NCI-H460 (cell line): ENCODE measurements at regions not wholly inside any gene's neighbourhood (a gene's known extent, or its start where the extent isn't known, plus 50 kb on each side); places are given as distances from the start of the nearest gene placed in this dataset.
"Not testable (repeated sequence)": the region's sequence is repeated elsewhere in the genome, so short reads cannot be mapped to it uniquely, and the experiment has no call there.

Experiments used
- DNase-seq: peaks from one replicate; pipeline ENCODE4 v3.0.0-alpha.2; 2016; ENCODE audit warnings: low read depth; ENCODE audit errors: extremely low read depth

DNA sequence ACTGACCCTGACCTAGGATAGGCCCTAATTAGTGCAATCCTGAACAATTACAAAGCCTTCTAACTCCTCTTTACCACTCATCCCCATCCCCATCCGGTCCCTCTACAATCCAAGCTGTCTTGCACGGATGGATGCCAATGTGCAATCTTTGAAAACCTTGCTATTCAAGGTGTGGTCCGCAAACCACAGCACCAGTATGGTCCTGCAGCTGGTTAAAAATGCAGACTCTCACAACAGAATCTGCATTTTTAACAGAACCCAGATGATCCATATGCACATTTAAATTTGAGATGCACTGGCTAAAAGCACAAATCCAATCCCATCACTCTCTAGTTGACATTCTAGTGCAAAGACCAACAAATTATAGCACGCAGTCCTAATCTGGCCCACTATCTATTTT is 230.6 kb upstream of the KRR1 start:
- no peak for DNase-seq

GRCh38 chr12:75739912-75740311 is 228.5 kb upstream of the KRR1 start:
- no peak for DNase-seq

DNA sequence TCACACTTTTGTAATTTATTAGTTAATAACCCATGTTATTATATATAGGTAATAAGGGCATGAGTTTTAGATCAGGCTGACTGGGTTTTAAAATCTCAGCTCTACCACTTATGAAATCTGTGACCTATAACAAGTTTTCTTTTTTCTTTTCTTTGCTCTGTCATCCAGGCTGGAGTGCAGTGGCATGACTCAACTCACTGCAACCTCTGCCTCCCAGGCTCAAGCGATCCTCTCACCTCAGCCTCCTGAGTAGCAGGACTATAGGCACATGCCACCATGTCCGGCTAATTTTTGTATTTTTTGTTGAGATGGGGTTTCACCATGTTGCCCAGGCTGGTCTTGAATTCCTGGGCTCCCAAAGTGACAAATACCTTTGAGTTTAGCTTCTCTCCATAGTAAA is 227.7 kb upstream of the KRR1 start:
- not testable (repeated sequence) for DNase-seq

- no peak for DNase-seq
Measured at GRCh38 chr12:75738486-75738885, 227.1 kb upstream of the KRR1 start.

DNA sequence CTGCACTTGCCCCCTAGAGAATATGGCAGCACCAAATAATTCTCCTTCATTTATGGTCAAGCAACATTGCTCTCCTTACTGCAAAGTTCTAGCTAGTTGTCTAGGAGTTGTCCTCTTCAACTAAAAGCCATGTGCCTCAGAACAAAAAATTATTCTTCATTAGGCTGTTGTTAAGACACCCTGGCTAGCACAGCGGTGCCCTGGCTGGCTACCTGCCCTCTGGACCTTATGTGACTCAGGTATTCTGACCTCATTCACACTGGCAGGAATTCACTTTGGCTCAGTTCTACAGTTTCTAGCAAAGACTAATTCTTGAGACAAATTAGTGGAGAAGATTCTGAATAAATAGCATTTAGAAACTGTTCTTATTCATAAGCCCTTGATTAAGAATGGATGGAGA is 224.4 kb upstream of the KRR1 start:
- DNase-seq: no peak

GRCh38 chr12:75728826-75729225 is 217.4 kb upstream of the KRR1 start:
- no peak for DNase-seq

DNA sequence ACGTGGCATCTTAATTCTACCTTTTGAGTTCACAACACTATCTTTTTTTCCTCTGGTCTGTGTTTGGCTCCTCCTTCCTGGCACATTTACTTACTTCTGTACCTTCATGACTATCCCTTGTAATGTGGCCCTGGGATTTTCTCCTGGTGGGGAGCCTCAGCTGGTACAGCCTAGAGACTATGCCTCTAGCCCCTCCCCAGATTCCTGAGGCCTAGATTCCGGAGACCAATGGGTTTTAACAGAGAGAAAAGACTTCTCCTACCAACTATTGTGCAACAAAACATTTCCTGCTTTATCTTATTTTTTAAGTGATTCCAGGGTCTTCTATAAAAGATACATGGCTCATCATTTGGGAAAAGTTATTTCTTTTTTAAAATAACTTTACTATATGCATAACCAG is 216.2 kb upstream of the KRR1 start:
- no peak for DNase-seq

GRCh38 chr12:75725521-75726111 is 214.2 kb upstream of the KRR1 start:
- peak; percentile 64 for DNase-seq

GRCh38 chr12:75724928-75725312 is 213.5 kb upstream of the KRR1 start:
- no peak for DNase-seq

DNA sequence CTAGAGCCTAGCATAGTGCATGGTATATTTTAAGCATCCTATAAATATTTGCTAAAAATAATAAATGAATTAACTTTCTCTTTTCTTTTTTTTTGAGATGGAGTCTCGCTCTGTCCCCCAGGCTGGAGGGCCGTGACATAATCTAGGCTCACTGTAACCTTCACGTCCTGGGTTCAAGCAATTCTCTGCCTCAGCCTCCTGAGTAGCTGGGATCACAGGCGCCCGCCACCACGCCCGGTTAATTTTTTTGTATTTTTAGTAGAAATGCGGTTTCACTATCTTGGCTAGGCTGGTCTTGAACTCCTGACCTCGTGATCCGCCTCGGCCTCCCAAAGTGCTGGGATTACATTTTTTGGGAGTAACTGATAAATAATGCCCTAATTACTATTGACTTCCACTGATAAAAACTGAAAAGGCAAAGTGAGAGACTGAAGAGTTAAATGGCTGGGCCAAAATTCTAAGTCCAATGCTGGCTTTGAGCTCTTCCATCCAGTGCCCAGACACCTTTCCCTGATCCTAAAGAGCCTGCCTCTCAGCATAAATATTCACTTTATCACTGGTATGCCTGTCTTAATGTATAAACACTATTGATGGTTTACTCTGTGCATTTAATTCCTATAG is 213.0 kb upstream of the KRR1 start:
- no peak for DNase-seq

GRCh38 chr12:75722714-75723200 is 211.3 kb upstream of the KRR1 start:
- peak; percentile 72 for DNase-seq

DNA sequence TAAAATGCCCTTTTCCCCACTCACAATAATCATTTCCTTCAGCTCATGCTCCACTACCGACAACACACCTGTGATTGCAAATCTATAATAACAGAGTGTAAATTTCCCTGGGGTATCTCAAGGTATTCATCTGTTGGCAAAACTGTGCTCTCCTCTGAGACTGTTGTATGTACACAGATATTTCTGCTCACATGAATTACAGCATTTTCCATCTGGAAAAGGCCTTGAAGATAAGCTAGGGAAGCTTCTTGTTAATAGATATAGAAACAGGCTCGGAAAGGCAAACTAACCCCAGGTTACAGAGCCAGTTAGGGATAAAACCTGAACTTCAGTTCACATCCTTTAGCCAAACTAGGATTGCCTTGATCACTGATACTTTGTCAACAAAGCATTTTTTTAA is 210.4 kb upstream of the KRR1 start:
- DNase-seq: no peak

DNA sequence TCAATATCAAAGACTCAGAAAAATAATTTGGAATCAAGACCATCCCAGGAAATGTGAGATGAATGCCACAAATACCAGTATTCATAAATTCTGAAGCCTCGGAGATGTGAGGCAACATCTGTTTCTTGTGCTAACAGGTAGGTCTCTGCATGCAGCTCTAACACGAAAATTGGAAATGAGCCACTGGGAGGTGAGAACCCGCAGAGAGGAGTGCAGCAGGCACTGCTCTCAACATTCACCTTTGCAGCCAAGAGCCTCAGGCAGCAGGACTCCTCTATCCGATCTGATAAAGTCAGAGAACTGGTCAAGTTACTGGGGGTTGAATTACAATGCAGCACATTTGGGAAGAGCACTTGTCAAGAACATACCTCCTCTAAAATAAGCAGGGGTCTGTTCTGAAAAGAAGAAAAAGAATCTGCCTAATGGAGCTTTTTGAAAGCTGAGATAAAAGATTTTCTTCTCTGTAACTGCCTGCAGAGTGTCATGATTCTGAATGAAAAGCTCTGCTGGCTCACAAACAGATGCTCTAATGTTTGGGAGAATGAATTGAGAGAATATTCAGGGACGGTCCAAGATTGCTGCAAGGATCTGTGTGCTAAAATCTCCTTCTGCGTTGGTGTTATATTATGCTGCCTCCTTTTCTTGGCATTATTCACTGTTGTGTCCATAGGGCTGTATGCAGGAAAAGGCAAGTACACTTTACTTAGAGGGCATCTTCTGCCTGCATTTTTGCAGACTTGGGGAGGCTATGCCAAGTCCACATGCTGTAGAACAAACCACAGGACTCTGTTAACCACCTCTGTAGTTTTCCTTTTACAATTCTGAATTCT is 209.6 kb upstream of the KRR1 start:
- no peak for DNase-seq

DNA sequence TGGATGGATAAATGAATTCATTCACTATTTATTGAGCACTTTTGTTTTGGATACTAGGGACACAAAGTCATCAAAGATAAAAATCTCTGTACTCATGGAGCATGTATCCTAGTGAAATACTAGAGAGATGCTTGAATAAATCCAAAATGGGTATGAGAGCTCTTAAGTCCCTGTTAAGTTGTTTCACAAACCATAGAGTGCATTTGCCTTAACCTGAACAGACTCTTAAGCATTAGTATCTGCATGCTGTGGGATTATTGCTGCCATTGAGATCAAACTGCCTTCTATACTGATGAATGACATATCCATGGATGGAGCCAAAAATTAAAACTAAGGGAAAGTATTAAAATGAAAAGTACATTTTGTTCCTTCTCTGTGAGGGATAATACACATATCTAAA is 206.5 kb upstream of the KRR1 start:
- DNase-seq: no peak

DNA sequence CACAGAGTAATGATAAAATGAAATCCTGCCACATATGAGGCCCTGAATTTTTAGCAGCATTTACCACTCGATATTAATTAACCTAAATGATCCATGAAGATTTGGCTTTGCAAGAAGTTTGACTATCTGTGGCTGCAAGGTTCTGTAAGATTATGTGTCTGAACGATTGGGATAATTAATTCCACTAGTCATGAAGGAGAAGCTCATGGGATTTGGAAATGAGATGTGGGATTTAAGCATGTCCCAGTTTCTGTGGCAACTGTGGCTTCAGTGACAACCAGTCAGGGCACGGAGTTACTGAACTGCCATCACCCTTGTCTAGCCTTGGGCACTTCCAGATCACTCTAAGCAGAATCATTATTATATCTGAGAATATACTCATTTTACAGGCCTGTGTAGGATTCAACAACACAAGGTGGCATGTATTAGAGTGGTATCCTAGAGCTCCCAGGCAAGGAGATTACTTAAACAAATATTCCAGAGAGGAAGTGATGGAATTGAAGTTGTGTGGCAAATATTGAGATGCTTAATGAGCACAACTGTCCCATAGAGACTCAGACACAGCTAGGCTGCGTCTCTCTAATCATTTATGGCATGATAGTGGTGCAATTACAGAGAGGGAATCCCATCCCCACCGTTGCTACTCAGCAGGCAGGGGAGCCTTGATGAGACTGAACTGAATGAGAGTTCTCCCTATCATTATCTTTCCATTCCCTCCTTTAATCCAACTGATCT is 205.0 kb upstream of the KRR1 start:
- no peak for DNase-seq

- DNase-seq: no peak
Measured at GRCh38 chr12:75715682-75716081, 204.3 kb upstream of the KRR1 start.

- DNase-seq: no peak
Measured at GRCh38 chr12:75715323-75715644, 203.9 kb upstream of the KRR1 start.

DNA sequence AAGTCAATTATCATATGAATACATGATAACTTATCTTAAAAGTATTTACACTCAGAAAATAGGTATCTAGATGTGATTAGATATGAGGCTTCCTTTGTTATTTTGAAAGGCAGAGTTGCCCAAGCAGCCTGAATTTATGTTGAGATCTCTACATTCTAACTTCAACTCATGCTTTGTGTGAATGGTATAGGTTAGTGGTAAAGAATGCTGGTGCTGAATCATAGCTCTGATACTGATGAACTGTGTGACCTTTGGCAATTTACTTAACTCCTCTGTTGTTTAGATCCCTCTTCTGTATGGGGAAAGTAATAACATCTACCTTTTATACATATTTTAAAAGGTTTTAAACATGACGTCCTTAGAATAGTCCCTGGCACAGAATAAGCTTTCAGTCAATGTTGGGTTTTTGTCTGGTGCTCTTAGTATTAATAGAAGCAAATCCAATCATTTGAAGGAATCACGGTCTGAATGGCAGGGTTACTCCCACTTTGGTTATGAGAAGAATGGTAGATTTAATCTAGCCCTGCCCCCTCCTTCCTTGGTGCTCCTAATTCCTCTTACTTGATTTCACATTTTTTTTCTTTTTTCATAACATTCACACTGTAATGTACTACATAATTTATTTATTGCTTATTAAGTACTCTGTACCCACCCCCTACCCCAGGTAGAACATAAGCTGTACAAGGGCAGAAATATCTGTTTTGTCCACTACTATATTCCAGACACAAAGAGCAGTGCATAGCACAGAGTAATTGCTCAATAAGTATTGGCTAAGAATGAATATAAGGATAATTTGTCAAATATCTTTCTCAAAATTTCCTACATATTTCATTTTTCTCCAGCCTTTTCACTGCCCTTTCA is 203.3 kb upstream of the KRR1 start:
- no peak for DNase-seq

- no peak for DNase-seq
Measured at GRCh38 chr12:75713434-75713833, 202.0 kb upstream of the KRR1 start.

GRCh38 chr12:75712223-75712622 is 200.8 kb upstream of the KRR1 start:
- no peak for DNase-seq
